ENCODE measurements at regions not wholly inside any gene's neighbourhood (a gene's known extent, or its start where the extent isn't known, plus 50 kb on each side); places are given as distances from the start of the nearest gene placed in this dataset.

DNA sequence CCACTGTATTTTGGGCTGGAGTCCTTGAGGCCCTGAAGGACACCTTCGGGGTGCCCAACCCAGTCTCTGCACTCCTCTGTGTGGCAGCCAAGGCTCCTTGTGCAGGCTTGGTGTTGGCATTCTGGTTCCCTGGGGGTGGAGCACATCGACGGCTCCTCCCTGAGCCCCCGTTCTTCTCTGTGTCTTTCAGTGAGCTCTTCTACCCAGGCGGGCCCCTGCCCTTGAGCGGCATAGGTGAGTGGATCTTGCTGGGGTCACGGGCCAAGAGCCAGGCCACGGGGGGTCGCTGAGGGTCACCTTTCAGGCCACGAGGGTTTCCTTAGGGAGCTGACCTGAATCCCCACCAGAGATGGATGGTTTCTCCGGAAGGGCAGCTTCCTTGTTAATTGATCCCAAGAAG is 234.8 kb downstream of the SNRPN start:
- DNase-seq (ENCODE audit: low spot score in 2 of 2, unreplicated experiment in 2 of 2) = no peak
- Mint-ChIP-seq H3K9me3 (peaks cover 40% of the 10 kb centered on the region), H3K27ac (no peak overlapping the region), H3K36me3 (peaks cover 2% of the 10 kb centered on the region), H3K27me3 (ENCODE audit: low read depth) (no peaks in the 10 kb centered on the region), H3K4me3 (no peak overlapping the region), H3K4me1 (no peaks in the 10 kb centered on the region)
- TF ChIP-seq, protein P1, sequence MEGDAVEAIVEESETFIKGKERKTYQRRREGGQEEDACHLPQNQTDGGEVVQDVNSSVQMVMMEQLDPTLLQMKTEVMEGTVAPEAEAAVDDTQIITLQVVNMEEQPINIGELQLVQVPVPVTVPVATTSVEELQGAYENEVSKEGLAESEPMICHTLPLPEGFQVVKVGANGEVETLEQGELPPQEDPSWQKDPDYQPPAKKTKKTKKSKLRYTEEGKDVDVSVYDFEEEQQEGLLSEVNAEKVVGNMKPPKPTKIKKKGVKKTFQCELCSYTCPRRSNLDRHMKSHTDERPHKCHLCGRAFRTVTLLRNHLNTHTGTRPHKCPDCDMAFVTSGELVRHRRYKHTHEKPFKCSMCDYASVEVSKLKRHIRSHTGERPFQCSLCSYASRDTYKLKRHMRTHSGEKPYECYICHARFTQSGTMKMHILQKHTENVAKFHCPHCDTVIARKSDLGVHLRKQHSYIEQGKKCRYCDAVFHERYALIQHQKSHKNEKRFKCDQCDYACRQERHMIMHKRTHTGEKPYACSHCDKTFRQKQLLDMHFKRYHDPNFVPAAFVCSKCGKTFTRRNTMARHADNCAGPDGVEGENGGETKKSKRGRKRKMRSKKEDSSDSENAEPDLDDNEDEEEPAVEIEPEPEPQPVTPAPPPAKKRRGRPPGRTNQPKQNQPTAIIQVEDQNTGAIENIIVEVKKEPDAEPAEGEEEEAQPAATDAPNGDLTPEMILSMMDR (IDR thresholded peaks at IDR 0.05; ENCODE audit: unreplicated experiment) = no peak

- Mint-ChIP-seq H3K27me3 (ENCODE audit: low read depth) (no peaks in the 10 kb centered on the region), H3K4me1 (no peaks in the 10 kb centered on the region), H3K4me3 (no peak overlapping the region), H3K27ac (no peak overlapping the region), H3K9me3 (peaks cover 27% of the 10 kb centered on the region), H3K36me3 (no peaks in the 10 kb centered on the region)
- DNase-seq (ENCODE audit: low spot score in 2 of 2, unreplicated experiment in 2 of 2) = no peak
- TF ChIP-seq, protein P1 (IDR thresholded peaks at IDR 0.05; ENCODE audit: unreplicated experiment) = no peak
Measured at GRCh38 chr15:25192651-25193050, 237.9 kb downstream of the SNRPN start.

- peaks cover 8% of the 10 kb centered on the region for H3K9me3 Mint-ChIP-seq
- H3K36me3 Mint-ChIP-seq = no peaks in the 10 kb centered on the region
- no peak overlapping the region for H3K27ac Mint-ChIP-seq
- no peaks in the 10 kb centered on the region for H3K4me1 Mint-ChIP-seq
- H3K27me3 Mint-ChIP-seq (ENCODE audit: low read depth) = no peaks in the 10 kb centered on the region
- DNase-seq (ENCODE audit: low spot score in 2 of 2, unreplicated experiment in 2 of 2) = no peak
- no peak overlapping the region for H3K4me3 Mint-ChIP-seq
- TF ChIP-seq, protein P1 (IDR thresholded peaks at IDR 0.05; ENCODE audit: unreplicated experiment) = no peak
Measured at GRCh38 chr15:25207369-25207768, 231.5 kb downstream of the UBE3A start.

DNA sequence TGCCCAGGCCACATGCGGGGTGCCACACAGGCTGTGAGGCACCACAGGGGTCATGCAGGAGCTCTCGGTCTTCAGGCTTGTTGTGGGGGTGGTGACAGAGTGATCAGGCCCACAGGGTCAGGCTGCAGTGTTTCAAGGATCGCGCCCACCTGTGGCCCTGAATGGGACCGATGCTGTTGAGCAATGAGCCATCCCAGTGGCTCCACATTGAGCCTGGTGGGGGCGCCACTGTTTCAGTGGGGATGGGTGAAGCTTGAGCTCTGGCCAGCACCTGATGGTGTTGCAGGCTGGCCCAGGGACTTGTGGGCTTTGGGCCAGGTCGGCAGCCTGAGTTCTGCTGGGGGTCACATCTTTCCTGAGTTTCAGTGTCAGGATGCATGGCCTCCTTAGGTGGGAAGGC is 230.1 kb downstream of the UBE3A start:
- Mint-ChIP-seq H3K36me3 (no peaks in the 10 kb centered on the region), H3K9me3 (peaks cover 8% of the 10 kb centered on the region), H3K27ac (no peak overlapping the region), H3K27me3 (ENCODE audit: low read depth) (no peaks in the 10 kb centered on the region), H3K4me3 (no peak overlapping the region), H3K4me1 (no peaks in the 10 kb centered on the region)
- TF ChIP-seq, protein P1 (IDR thresholded peaks at IDR 0.05; ENCODE audit: unreplicated experiment) = peak; percentile 20
- no peak for DNase-seq (ENCODE audit: low spot score in 2 of 2, unreplicated experiment in 2 of 2)

GRCh38 chr15:25220834-25221233 is 218.0 kb downstream of the UBE3A start:
- H3K36me3 Mint-ChIP-seq = no peaks in the 10 kb centered on the region
- no peaks in the 10 kb centered on the region for H3K27me3 Mint-ChIP-seq (ENCODE audit: low read depth)
- no peak for DNase-seq (ENCODE audit: low spot score in 2 of 2, unreplicated experiment in 2 of 2)
- H3K4me3 Mint-ChIP-seq = no peak overlapping the region
- H3K9me3 Mint-ChIP-seq = peaks cover 14% of the 10 kb centered on the region
- H3K4me1 Mint-ChIP-seq = no peaks in the 10 kb centered on the region
- TF ChIP-seq, protein P1 (IDR thresholded peaks at IDR 0.05; ENCODE audit: unreplicated experiment) = no peak
- H3K27ac Mint-ChIP-seq = no peak overlapping the region

GRCh38 chr15:25224396-25224795 is 214.4 kb downstream of the UBE3A start:
- H3K4me3 Mint-ChIP-seq = no peak overlapping the region

More at GRCh38 chr15:25224396-25224795, 214.4 kb downstream of the UBE3A start:
- H3K27me3 Mint-ChIP-seq (ENCODE audit: low read depth) = no peaks in the 10 kb centered on the region
- DNase-seq (ENCODE audit: low spot score in 2 of 2, unreplicated experiment in 2 of 2) = no peak
- H3K4me1 Mint-ChIP-seq = no peaks in the 10 kb centered on the region
- H3K27ac Mint-ChIP-seq = no peak overlapping the region
- H3K36me3 Mint-ChIP-seq = no peaks in the 10 kb centered on the region
- H3K9me3 Mint-ChIP-seq = peaks cover 14% of the 10 kb centered on the region
- TF ChIP-seq, protein P1 (IDR thresholded peaks at IDR 0.05; ENCODE audit: unreplicated experiment) = no peak

Data from mesothelial cell of epicardium (in vitro differentiated cells).